K562 (cell line): ENCODE measurements at regions not wholly inside any gene's neighbourhood (a gene's known extent, or its start where the extent isn't known, plus 50 kb on each side); places are given as distances from the start of the nearest gene placed in this dataset.

Source experiments
- CBX3 ChIP-seq, 2 experiments: IDR thresholded peaks; 1 replicate in 1 of 2; 2 replicates in 1 of 2; pipeline ENCODE4 v1.6.1; 2012; ENCODE audit warnings: inconsistent platforms in 2 of 2, low read length in 2 of 2, borderline replicate concordance in 1 of 2, control low read depth in 1 of 2
- CCAR2 ChIP-seq: fragments of 200-400 bp; formaldehyde crosslinking; IDR thresholded peaks from 2 replicates; pipeline ENCODE4 v1.6.1; 2017; ENCODE audit warnings: mild to moderate bottlenecking, low read depth, low read length
- CHCHD3 ChIP-seq: fragments of 250-450 bp; sonication (Bioruptor Pico); IDR thresholded peaks from 2 replicates; pipeline ENCODE4 v2.1.2; 2022; ENCODE audit warnings: mild to moderate bottlenecking
- CUX1 ChIP-seq: fragments of 200-800 bp; sonication (Bioruptor generic); IDR thresholded peaks from 2 replicates; pipeline ENCODE4 v1.6.1; 2016; ENCODE audit warnings: missing genetic modification characterization, missing compliant biosample characterization
- FOXJ2 ChIP-seq: fragments of 200-800 bp; sonication (Bioruptor generic); IDR thresholded peaks from 2 replicates; pipeline ENCODE4 v1.6.1; 2016; ENCODE audit warnings: missing genetic modification characterization, missing compliant biosample characterization
- NCOR1 ChIP-seq: fragments of 450-650 bp; IDR thresholded peaks from 2 replicates; pipeline ENCODE4 v1.6.1; 2016; ENCODE audit warnings: mild to moderate bottlenecking, moderate library complexity
- RBFOX2 ChIP-seq: fragments of 200-400 bp; formaldehyde crosslinking; IDR thresholded peaks from 2 replicates; pipeline ENCODE4 v1.6.1; 2017; ENCODE audit warnings: low read depth, mild to moderate bottlenecking, low read length, moderate library complexity
- RFX5 ChIP-seq: IDR thresholded peaks from 2 replicates; pipeline ENCODE4 v1.6.1; 2011; ENCODE audit warnings: low read depth, mild to moderate bottlenecking, improper control_type of control experiment, low read length
- SRSF1 ChIP-seq: fragments of 200-400 bp; formaldehyde crosslinking; IDR thresholded peaks from 2 replicates; pipeline ENCODE4 v1.6.1; 2017; ENCODE audit warnings: mild to moderate bottlenecking, low read depth, low read length, moderate library complexity
- TAF15 ChIP-seq: fragments of 200-400 bp; formaldehyde crosslinking; IDR thresholded peaks from 2 replicates; pipeline ENCODE4 v1.6.1; 2017; ENCODE audit warnings: mild to moderate bottlenecking, low read depth, low read length, moderate library complexity
- TEAD1 ChIP-seq, 2 experiments: fragments of 450-650 bp in 1 of 2; sonication (generic) in 1 of 2; formaldehyde crosslinking; IDR thresholded peaks; 2 replicates each; pipeline versions ENCODE4 v1.4.0 to v1.8.0; 2020 to 2022; ENCODE audit warnings: mild to moderate bottlenecking in 2 of 2, missing genetic modification reagents in 1 of 2
- ZBTB9 ChIP-seq: fragments of 450-650 bp; formaldehyde crosslinking; IDR thresholded peaks from 2 replicates; pipeline ENCODE4 v1.4.0; 2020; ENCODE audit warnings: mild to moderate bottlenecking, moderate library complexity
- ZC3H8 ChIP-seq: fragments of 450-650 bp; IDR thresholded peaks from 2 replicates; pipeline ENCODE4 v1.6.1; 2017
- ZKSCAN1 ChIP-seq: fragments of 150-350 bp; IDR thresholded peaks from 2 replicates; pipeline ENCODE4 v1.6.1; 2016; ENCODE audit warnings: low read depth, low read length
- ZNF224 ChIP-seq: sonication (generic); formaldehyde crosslinking; IDR thresholded peaks from 2 replicates; pipeline ENCODE4 v1.8.0; 2022; ENCODE audit warnings: mild to moderate bottlenecking, missing genetic modification reagents
- ZNF316 ChIP-seq: fragments of 450-650 bp; IDR thresholded peaks from 2 replicates; pipeline ENCODE4 v1.6.1; 2016
- TF ChIP-seq, protein P1 (sequence below): sonication (generic); formaldehyde crosslinking; IDR thresholded peaks from 2 replicates; pipeline ENCODE4 v1.8.0; 2022; ENCODE audit warnings: mild to moderate bottlenecking, missing genetic modification reagents, borderline replicate concordance

- TF ChIP-seq CHCHD3 (CRISPR knock-in tag) (no peak), ZNF316 (0 out of 2 replicates have a peak, but pooled peaks have one; percentile 20), SRSF1 (no peak), ZBTB9 (CRISPR knock-in tag) (no peak), CBX3 (IDR thresholded peaks at IDR 0.05; ENCODE audit: borderline replicate concordance in 1 of 2, low read length in 2 of 2) (no peak), NCOR1 (no peak), TAF15 (no peak), ZNF224 (CRISPR knock-in tag) (no peak), ZC3H8 (no peak), RBFOX2 (peak; percentile 57; the same call in 1 of the 2 replicates), RFX5 (no peak), FOXJ2 (tag) (no peak), ZKSCAN1 (no peak), CUX1 (CRISPR knock-in tag) (no peak), CCAR2 (no peak), TEAD1 (CRISPR knock-in tag; IDR thresholded peaks at IDR 0.05) (0 out of 4 replicates have a peak, but pooled peaks of 1 of the 2 experiments have one; percentile 7)
- TF ChIP-seq, protein P1, sequence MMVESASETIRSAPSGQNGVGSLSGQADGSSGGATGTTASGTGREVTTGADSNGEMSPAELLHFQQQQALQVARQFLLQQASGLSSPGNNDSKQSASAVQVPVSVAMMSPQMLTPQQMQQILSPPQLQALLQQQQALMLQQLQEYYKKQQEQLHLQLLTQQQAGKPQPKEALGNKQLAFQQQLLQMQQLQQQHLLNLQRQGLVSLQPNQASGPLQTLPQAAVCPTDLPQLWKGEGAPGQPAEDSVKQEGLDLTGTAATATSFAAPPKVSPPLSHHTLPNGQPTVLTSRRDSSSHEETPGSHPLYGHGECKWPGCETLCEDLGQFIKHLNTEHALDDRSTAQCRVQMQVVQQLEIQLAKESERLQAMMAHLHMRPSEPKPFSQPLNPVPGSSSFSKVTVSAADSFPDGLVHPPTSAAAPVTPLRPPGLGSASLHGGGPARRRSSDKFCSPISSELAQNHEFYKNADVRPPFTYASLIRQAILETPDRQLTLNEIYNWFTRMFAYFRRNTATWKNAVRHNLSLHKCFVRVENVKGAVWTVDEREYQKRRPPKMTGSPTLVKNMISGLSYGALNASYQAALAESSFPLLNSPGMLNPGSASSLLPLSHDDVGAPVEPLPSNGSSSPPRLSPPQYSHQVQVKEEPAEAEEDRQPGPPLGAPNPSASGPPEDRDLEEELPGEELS = no peak
Observed at GRCh38 chr9:94168203-94169000, 84.1 kb downstream of the PTPDC1 start (continued).
